Ovary (tissue), 7 donors: ENCODE measurements at regions not wholly inside any gene's neighbourhood (a gene's known extent, or its start where the extent isn't known, plus 50 kb on each side); places are given as distances from the start of the nearest gene placed in this dataset.
"Not testable (repeated sequence)": the region's sequence is repeated elsewhere in the genome, so short reads cannot be mapped to it uniquely, and the experiment has no call there.

Source experiments
- DNase-seq, 5 donors: peaks; one replicate each; pipeline ENCODE4 v3.0.0-alpha.2; 2019 to 2020
- H3K27ac ChIP-seq, 2 donors: fragments of 200-600 bp; one replicate each; pipeline versions ENCODE4 v1.5.1 to v1.8.0; 2019 to 2022
- H3K27me3 ChIP-seq: fragments of 200-600 bp; one replicate; pipeline ENCODE4 v1.8.0; 2022
- H3K36me3 ChIP-seq: fragments of 200-600 bp; sonication (generic); one replicate; pipeline ENCODE4 v1.5.1; 2019
- H3K4me1 ChIP-seq: one replicate; pipeline ENCODE4 v1.8.1; 2013; ENCODE audit warnings: mild to moderate bottlenecking, moderate library complexity; ENCODE audit not compliant: insufficient read depth
- H3K4me3 ChIP-seq: fragments of 200-600 bp; sonication (generic); one replicate; pipeline ENCODE4 v1.5.1; 2017
- H3K9me3 ChIP-seq, 2 donors: fragments of 200-600 bp in 1 of 2; sonication (generic) in 1 of 2; one replicate each; pipeline versions ENCODE4 v1.5.1 to v1.8.1; 2013 to 2019; ENCODE audit warnings: mild to moderate bottlenecking in 1 of 2, moderate library complexity in 1 of 2
- CTCF ChIP-seq, 3 donors: fragments of 450-650 bp in 2 of 3; fragments of 200-600 bp in 1 of 3; IDR thresholded peaks; one replicate each; pipeline versions ENCODE4 v1.5.1 to v1.8.0; 2016 to 2022; ENCODE audit warnings: antibody characterized with exemption in 3 of 3, mild to moderate bottlenecking in 1 of 3
- EP300 ChIP-seq: sonication (generic); formaldehyde crosslinking; IDR thresholded peaks from one replicate; pipeline ENCODE4 v1.6.1; 2017; ENCODE audit warnings: antibody characterized with exemption
- POLR2A ChIP-seq: fragments of 450-650 bp; IDR thresholded peaks from one replicate; pipeline ENCODE4 v1.6.1; 2017; ENCODE audit warnings: antibody characterized with exemption, mild to moderate bottlenecking, moderate library complexity
- WGBS, 3 donors: extraction: QIAGEN DNeasy Blood & Tissue Kit in 1 of 3; methylation state at CpG; one replicate each; pipeline versions ENCODE4 v1.1.5 to v1.1.7; 2013 to 2017; 5-methylcytosine and 5-hydroxymethylcytosine counted together
- intact Hi-C, 4 donors: fragments of 100-400 bp; cut with DNase I; formaldehyde crosslinking; loops; one replicate each; pipeline versions ENCODE4 v1.11.0 to v1.15.1; 2022 to 2023
- donor health status: DM: no; HTN: no; CAD: no; lungs with moderate emphysema.
- donor health status: DM: no; HTN: no; CAD: no.
- donor health status: Bipolar disorder and iron deficiency.
- donor health status: DM: no; HTN: no; CAD: no.
- donor health status: DM: yes; HTN: yes; CAD: no.

GRCh38 chr16:25566183-25566582 is 125.6 kb upstream of the HS3ST4 start:
- Histone ChIP-seq H3K4me3 (no peak overlapping the region), H3K9me3 (no peaks in the 10 kb centered on the region), H3K27ac (no peak overlapping the region), H3K4me1 (no peaks in the 10 kb centered on the region), H3K36me3 (no peaks in the 10 kb centered on the region), H3K27me3 (no peaks in the 10 kb centered on the region)
- 66 to 73% (median 69%) methylated on average over 3 of the region's 3 CpGs for WGBS, 3 donors
- TF ChIP-seq CTCF (IDR thresholded peaks at IDR 0.05) (no peak), POLR2A (no peak), EP300 (no peak)
- no peak for DNase-seq
- intact Hi-C loops: no loop called here

GRCh38 chr16:25563700-25564099 is 128.1 kb upstream of the HS3ST4 start:
- no peak for DNase-seq
- no peak for TF ChIP-seq EP300
- no peaks in the 10 kb centered on the region for H3K36me3 ChIP-seq
- no peak overlapping the region for H3K27ac ChIP-seq
- H3K9me3 ChIP-seq: peaks cover 0 to 2% of the 10 kb centered on the region in 2 donors
- no peaks in the 10 kb centered on the region for H3K27me3 ChIP-seq
- no peaks in the 10 kb centered on the region for H3K4me1 ChIP-seq
- 65 to 73% (median 66%) methylated on average over 4 of the region's 4 CpGs for WGBS, 3 donors
- no peak overlapping the region for H3K4me3 ChIP-seq
- intact Hi-C loops: no loop called here

- H3K4me1 ChIP-seq: not testable (repeated sequence)
Measured at GRCh38 chr16:25561723-25562122, 130.0 kb upstream of the HS3ST4 start.

GRCh38 chr16:25556968-25557312 is 134.8 kb upstream of the HS3ST4 start:
- H3K27ac ChIP-seq, H3K9me3 ChIP-seq, H3K4me3 ChIP-seq, H3K4me1 ChIP-seq, H3K27me3 ChIP-seq, H3K36me3 ChIP-seq, intact Hi-C loops, DNase-seq: not testable (repeated sequence)
- 77 to 91% (median 84%) methylated on average over 4 of the region's 4 CpGs for whole genome bisulfite sequencing, 3 donors

More at GRCh38 chr16:25561723-25562122, 130.0 kb upstream of the HS3ST4 start:
- H3K27me3 ChIP-seq, H3K36me3 ChIP-seq, DNase-seq, H3K27ac ChIP-seq, H3K4me3 ChIP-seq, intact Hi-C loops, H3K9me3 ChIP-seq: not testable (repeated sequence)
- 89 to 92% (median 91%) methylated on average over 3 of the region's 3 CpGs for WGBS, 3 donors

GRCh38 chr16:25556289-25556967 is 135.3 kb upstream of the HS3ST4 start:
- DNase-seq, H3K27me3 ChIP-seq, H3K36me3 ChIP-seq, H3K4me3 ChIP-seq, H3K9me3 ChIP-seq, intact Hi-C loops, H3K27ac ChIP-seq, H3K4me1 ChIP-seq: not testable (repeated sequence)
- 82 to 90% (median 87%) methylated on average over 15 of the region's 15 CpGs for whole genome bisulfite sequencing, 3 donors

GRCh38 chr16:25553711-25554436 is 137.9 kb upstream of the HS3ST4 start:
- Histone ChIP-seq H3K4me3 (no peak overlapping the region), H3K27me3 (no peaks in the 10 kb centered on the region), H3K36me3 (no peaks in the 10 kb centered on the region), H3K27ac (no peak overlapping the region), H3K9me3 (no peaks in the 10 kb centered on the region), H3K4me1 (no peaks in the 10 kb centered on the region)
- 69 to 73% (median 70%) methylated on average over 4 of the region's 4 CpGs for WGBS, 3 donors
- intact Hi-C loops: no loop called here
- no peak for DNase-seq
- no peak for TF ChIP-seq CTCF (IDR thresholded peaks at IDR 0.05)
- no peak for TF ChIP-seq EP300
- TF ChIP-seq POLR2A: no peak
